NCI-H345 treated with DMSO at 0.1 percent for 48 hours (cell line): ENCODE measurements at regions not wholly inside any gene's neighbourhood (a gene's known extent, or its start where the extent isn't known, plus 50 kb on each side); places are given as distances from the start of the nearest gene placed in this dataset.
A peak's percentile ranks its signal among the peaks of the same experiment; 100 is the strongest.

ENCODE experiments used
- DNase-seq: peaks from one replicate; lab custom pipeline; 2025; ENCODE audit not compliant: unreplicated experiment; lab: John Stamatoyannopoulos, UW

- no peak for DNase-seq
Observed at GRCh38 chr5:68648944-68649857, 433.6 kb downstream of the PIK3R1 start.

- no peak for DNase-seq
Observed at GRCh38 chr5:68652534-68652965, 437.0 kb downstream of the PIK3R1 start.

- no peak for DNase-seq
Observed at GRCh38 chr5:68653471-68653870, 437.9 kb downstream of the PIK3R1 start.

- no peak for DNase-seq
Observed at GRCh38 chr5:68657055-68657961, 436.5 kb upstream of the SLC30A5 start.

- DNase-seq = no peak
Observed at GRCh38 chr5:68658810-68659372, 434.9 kb upstream of the SLC30A5 start.

GRCh38 chr5:68659881-68660280, 433.9 kb upstream of the SLC30A5 start:
- no peak for DNase-seq

- no peak for DNase-seq
Observed at GRCh38 chr5:68661237-68661636, 432.6 kb upstream of the SLC30A5 start.

GRCh38 chr5:68662804-68663307, 431.0 kb upstream of the SLC30A5 start:
- DNase-seq = no peak

GRCh38 chr5:68669864-68670575, 423.8 kb upstream of the SLC30A5 start:
- no peak for DNase-seq

GRCh38 chr5:68673106-68673822, 420.6 kb upstream of the SLC30A5 start:
- no peak for DNase-seq

GRCh38 chr5:68673823-68674180, 420.0 kb upstream of the SLC30A5 start:
- no peak for DNase-seq

- DNase-seq = no peak
Observed at GRCh38 chr5:68679041-68679440, 414.8 kb upstream of the SLC30A5 start.

- no peak for DNase-seq
Observed at GRCh38 chr5:68680366-68680765, 413.4 kb upstream of the SLC30A5 start.

- DNase-seq = no peak
Observed at GRCh38 chr5:68681929-68682328, 411.9 kb upstream of the SLC30A5 start.

GRCh38 chr5:68682400-68683160, 411.2 kb upstream of the SLC30A5 start:
- peak; percentile 7 for DNase-seq

- no peak for DNase-seq
Observed at GRCh38 chr5:68683632-68684036, 410.2 kb upstream of the SLC30A5 start.

GRCh38 chr5:68685863-68686262, 408.0 kb upstream of the SLC30A5 start:
- no peak for DNase-seq

GRCh38 chr5:68688547-68688946, 405.3 kb upstream of the SLC30A5 start:
- no peak for DNase-seq

GRCh38 chr5:68689010-68689409, 404.8 kb upstream of the SLC30A5 start:
- DNase-seq = no peak
